Subcutaneous abdominal adipose tissue (tissue), 5 donors: ENCODE measurements at regions not wholly inside any gene's neighbourhood (a gene's known extent, or its start where the extent isn't known, plus 50 kb on each side); places are given as distances from the start of the nearest gene placed in this dataset.

Source experiments
- H3K27ac ChIP-seq: one replicate; pipeline ENCODE4 v1.7.0; 2013; ENCODE audit warnings: low read depth, mild to moderate bottlenecking, inconsistent platforms, low read length, moderate library complexity
- H3K27me3 ChIP-seq, 5 donors: one replicate each; pipeline ENCODE4 v1.7.0; 2013; ENCODE audit warnings: low read length in 5 of 5, inconsistent platforms in 1 of 5; ENCODE audit not compliant: control insufficient read depth in 5 of 5, insufficient read depth in 4 of 5
- H3K36me3 ChIP-seq, 5 donors: one replicate each; pipeline ENCODE4 v1.7.0; 2013; ENCODE audit warnings: low read length in 5 of 5; ENCODE audit not compliant: control insufficient read depth in 5 of 5, insufficient read depth in 5 of 5
- H3K4me1 ChIP-seq, 5 donors: one replicate each; pipeline ENCODE4 v1.7.0; 2013; ENCODE audit warnings: low read length in 5 of 5, mild to moderate bottlenecking in 3 of 5, moderate library complexity in 1 of 5; ENCODE audit not compliant: control insufficient read depth in 5 of 5, insufficient read depth in 5 of 5
- H3K4me3 ChIP-seq, 5 donors: one replicate each; pipeline ENCODE4 v1.7.0; 2013; ENCODE audit warnings: low read length in 5 of 5, low read depth in 1 of 5
- H3K9ac ChIP-seq, 5 donors: one replicate each; pipeline ENCODE4 v1.7.0; 2013; ENCODE audit warnings: low read length in 5 of 5, mild to moderate bottlenecking in 4 of 5, moderate library complexity in 3 of 5
- H3K9me3 ChIP-seq, 5 donors: one replicate each; pipeline ENCODE4 v1.7.0; 2013; ENCODE audit warnings: low read length in 5 of 5; ENCODE audit not compliant: control insufficient read depth in 5 of 5
- donor health status: healthy.
- donor health status: healthy.
- donor health status: healthy.
- donor health status: healthy.
- donor health status: healthy.

GRCh38 chr9:79471580-79472543 lies 99.9 kb upstream of the TLE4 start:
- Histone ChIP-seq H3K27me3 (no peaks in the 10 kb centered on the region), H3K27ac (no peak overlapping the region)

GRCh38 chr9:79473704-79474103 lies 98.1 kb upstream of the TLE4 start:
- Histone ChIP-seq H3K27me3 (no peaks in the 10 kb centered on the region), H3K4me1 (peaks cover 0 to 9% (median 0%) of the 10 kb centered on the region in 5 donors), H3K27ac (no peak overlapping the region), H3K36me3 (no peaks in the 10 kb centered on the region), H3K9me3 (no peaks in the 10 kb centered on the region), H3K4me3 (no peak overlapping the region), H3K9ac (no peak overlapping the region)

More at GRCh38 chr9:79471580-79472543, 99.9 kb upstream of the TLE4 start:
- H3K36me3 ChIP-seq, result no peaks in the 10 kb centered on the region
- H3K4me3 ChIP-seq, result no peak overlapping the region
- H3K9me3 ChIP-seq, result no peaks in the 10 kb centered on the region
- H3K4me1 ChIP-seq, result peaks cover 0 to 9% (median 0%) of the 10 kb centered on the region in 5 donors
- no peak overlapping the region for H3K9ac ChIP-seq

GRCh38 chr9:79477241-79477840 lies 94.4 kb upstream of the TLE4 start:
- Histone ChIP-seq H3K4me3 (no peak overlapping the region), H3K9ac (no peak overlapping the region), H3K27ac (no peak overlapping the region), H3K9me3 (no peaks in the 10 kb centered on the region), H3K27me3 (no peaks in the 10 kb centered on the region), H3K36me3 (no peaks in the 10 kb centered on the region), H3K4me1 (peaks cover 0 to 2% (median 0%) of the 10 kb centered on the region in 5 donors)

GRCh38 chr9:79477955-79478771 lies 93.6 kb upstream of the TLE4 start:
- no peaks in the 10 kb centered on the region for H3K4me1 ChIP-seq
- no peak overlapping the region for H3K4me3 ChIP-seq
- no peak overlapping the region for H3K27ac ChIP-seq
- H3K36me3 ChIP-seq, result no peaks in the 10 kb centered on the region
- no peaks in the 10 kb centered on the region for H3K9me3 ChIP-seq
- H3K9ac ChIP-seq, result no peak overlapping the region
- no peaks in the 10 kb centered on the region for H3K27me3 ChIP-seq

- Histone ChIP-seq H3K4me3 (no peak overlapping the region), H3K36me3 (no peaks in the 10 kb centered on the region), H3K9ac (no peak overlapping the region), H3K4me1 (no peaks in the 10 kb centered on the region), H3K9me3 (no peaks in the 10 kb centered on the region), H3K27me3 (no peaks in the 10 kb centered on the region), H3K27ac (no peak overlapping the region)
Observed at GRCh38 chr9:79480639-79481038, 91.1 kb upstream of the TLE4 start.

- Histone ChIP-seq H3K36me3 (no peaks in the 10 kb centered on the region), H3K4me1 (no peaks in the 10 kb centered on the region), H3K9me3 (no peaks in the 10 kb centered on the region), H3K27me3 (no peaks in the 10 kb centered on the region), H3K27ac (no peak overlapping the region), H3K4me3 (no peak overlapping the region), H3K9ac (no peak overlapping the region)
Observed at GRCh38 chr9:79481846-79482477, 89.8 kb upstream of the TLE4 start.

- no peak overlapping the region for H3K9ac ChIP-seq
- H3K9me3 ChIP-seq, result no peaks in the 10 kb centered on the region
- H3K4me3 ChIP-seq, result no peak overlapping the region
- no peaks in the 10 kb centered on the region for H3K36me3 ChIP-seq
- no peak overlapping the region for H3K27ac ChIP-seq
- H3K4me1 ChIP-seq, result no peaks in the 10 kb centered on the region
- H3K27me3 ChIP-seq, result no peaks in the 10 kb centered on the region
Observed at GRCh38 chr9:79485258-79485657, 86.5 kb upstream of the TLE4 start.

GRCh38 chr9:79489261-79490000 lies 82.3 kb upstream of the TLE4 start:
- Histone ChIP-seq H3K9ac (no peak overlapping the region), H3K36me3 (no peaks in the 10 kb centered on the region), H3K9me3 (peaks cover 0 to 4% (median 0%) of the 10 kb centered on the region in 5 donors), H3K27ac (no peak overlapping the region), H3K4me1 (no peaks in the 10 kb centered on the region), H3K27me3 (no peaks in the 10 kb centered on the region), H3K4me3 (no peak overlapping the region)

- no peak overlapping the region for H3K9ac ChIP-seq
- no peak overlapping the region for H3K4me3 ChIP-seq
- no peaks in the 10 kb centered on the region for H3K4me1 ChIP-seq
- H3K27me3 ChIP-seq, result no peaks in the 10 kb centered on the region
- no peak overlapping the region for H3K27ac ChIP-seq
- H3K36me3 ChIP-seq, result no peaks in the 10 kb centered on the region
- H3K9me3 ChIP-seq, result peaks cover 0 to 4% (median 0%) of the 10 kb centered on the region in 5 donors
Observed at GRCh38 chr9:79490657-79491248, 81.0 kb upstream of the TLE4 start.
